GM21576 (cell line): ENCODE measurements at regions not wholly inside any gene's neighbourhood (a gene's known extent, or its start where the extent isn't known, plus 50 kb on each side); places are given as distances from the start of the nearest gene placed in this dataset.

Experiments used
- ATAC-seq: cut with Tn5 transposase; IDR thresholded peaks from one replicate; pipeline ENCODE4 v1.9.1; 2021; ENCODE audit warnings: mild to moderate bottlenecking, moderate library complexity; ENCODE audit not compliant: unreplicated experiment

GRCh38 chr3:150172356-150172755 is 201.7 kb upstream of the PFN2 start:
- ATAC-seq = no peak

DNA sequence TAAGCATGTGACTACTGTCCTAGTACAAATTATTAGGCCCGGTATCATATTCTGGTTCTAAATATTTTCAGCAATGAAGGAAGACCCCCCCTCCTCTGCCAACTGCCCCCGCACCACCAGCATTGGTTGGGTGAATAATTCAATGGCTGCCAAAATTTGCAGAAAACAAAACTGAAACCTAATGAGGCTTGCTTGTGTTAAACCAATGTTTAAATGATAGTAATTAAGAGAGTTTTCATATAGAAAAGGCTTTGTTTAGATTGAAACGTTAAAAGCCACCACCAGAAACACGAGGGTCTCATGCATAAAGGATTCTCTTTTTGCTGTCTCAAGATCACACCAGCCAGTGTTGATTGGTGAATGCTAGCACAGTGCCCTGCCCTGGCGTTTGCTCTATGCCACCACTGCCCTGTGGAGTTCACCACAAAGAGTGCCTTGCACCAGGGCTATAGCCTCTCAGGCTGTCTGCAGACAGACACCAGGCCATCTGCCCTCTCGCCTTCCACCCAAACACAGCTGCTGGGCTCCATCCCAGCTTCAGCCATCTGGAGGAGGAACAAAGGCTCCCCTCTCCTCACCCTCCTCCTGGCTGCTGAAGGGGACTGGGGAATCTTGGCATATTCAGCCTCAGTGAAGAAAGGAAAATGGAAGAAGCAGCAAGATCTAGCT is 200.3 kb upstream of the PFN2 start:
- ATAC-seq = no peak

- ATAC-seq = no peak
These were observed 198.7 kb upstream of the PFN2 start for GRCh38 chr3:150169330-150169940.

GRCh38 chr3:150168698-150169097 is 198.0 kb upstream of the PFN2 start:
- no peak for ATAC-seq

- no peak for ATAC-seq
These were observed 194.8 kb upstream of the PFN2 start for GRCh38 chr3:150165396-150166094.

GRCh38 chr3:150161011-150161410 is 190.3 kb upstream of the PFN2 start:
- ATAC-seq = no peak

GRCh38 chr3:150158943-150159625 is 188.4 kb upstream of the PFN2 start:
- ATAC-seq = no peak

- no peak for ATAC-seq
These were observed 181.9 kb upstream of the PFN2 start for GRCh38 chr3:150152567-150152966.

DNA sequence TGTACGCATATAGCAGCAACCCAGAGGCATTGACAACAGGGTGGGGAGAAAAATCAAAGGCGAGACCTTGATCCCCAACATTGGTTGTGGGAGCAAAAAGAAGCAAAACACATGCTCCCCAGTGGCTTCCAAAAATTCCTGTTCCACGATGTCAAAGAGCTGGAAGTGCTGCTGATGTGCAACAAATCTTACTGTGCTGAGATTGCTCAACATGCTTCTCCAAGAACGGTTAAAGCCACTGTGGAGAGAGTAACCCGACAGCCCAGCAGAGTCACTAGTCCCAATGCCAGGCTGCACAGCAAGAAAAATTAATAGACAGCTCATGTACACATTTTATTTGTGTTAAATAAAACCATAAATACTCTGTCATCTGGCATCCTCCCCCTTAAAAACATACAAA is 179.9 kb upstream of the PFN2 start:
- ATAC-seq = no peak

DNA sequence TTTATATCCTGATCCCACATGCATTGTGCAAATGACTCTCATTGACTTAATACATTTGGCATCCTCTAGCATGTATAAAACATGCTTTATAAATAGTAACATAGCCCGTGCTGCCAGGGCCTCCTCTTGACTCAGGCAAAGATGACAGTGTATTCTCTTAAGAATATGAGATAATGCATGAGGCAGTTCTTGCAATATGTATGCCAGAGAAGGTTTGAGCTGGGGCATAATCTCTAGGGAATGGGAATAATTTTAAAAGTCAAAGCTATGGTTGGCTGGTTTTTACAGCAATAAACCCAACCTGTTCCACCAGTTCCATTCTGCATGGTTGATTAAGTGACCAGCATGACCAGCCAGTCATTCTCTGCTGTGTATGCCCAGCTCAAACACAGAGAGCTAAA is 179.0 kb upstream of the PFN2 start:
- ATAC-seq = no peak

DNA sequence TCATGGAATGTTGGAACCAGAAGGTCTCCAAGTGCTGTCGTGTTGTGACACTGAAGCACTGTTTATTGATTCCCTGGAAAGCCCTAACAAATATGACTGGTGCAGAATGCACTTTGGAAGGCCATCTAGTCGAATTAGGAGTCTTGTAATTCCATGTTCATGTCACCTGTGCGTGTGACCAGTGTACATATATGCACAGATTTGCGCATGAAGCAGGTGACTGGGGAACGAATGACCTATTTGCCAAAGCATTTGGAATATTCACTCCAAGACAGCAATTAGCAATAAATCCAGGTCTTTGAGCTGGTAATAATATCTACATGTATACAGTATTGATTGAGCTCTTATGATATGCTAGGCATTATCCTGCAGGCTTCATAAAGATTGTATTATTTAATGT is 177.5 kb upstream of the PFN2 start:
- ATAC-seq = no peak

DNA sequence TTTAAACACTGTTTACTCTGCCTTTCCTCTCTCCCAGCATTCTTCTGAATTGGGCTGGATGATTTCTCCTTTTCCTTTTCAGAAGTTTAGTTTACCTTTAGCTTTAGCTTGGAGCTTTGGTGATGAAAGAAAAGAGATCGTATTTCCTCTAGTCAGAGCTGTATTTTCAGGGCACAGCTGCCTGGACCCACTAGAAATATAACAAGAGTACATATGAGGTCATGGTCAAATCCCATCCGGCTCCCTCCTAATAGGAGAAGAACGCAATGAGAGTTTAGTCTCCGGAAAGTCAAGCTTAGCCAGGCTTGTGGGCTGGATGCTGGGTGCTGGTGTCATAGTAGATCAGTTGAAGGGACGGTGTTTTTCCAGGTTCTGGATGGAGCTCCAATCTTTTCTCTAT is 177.1 kb upstream of the PFN2 start:
- no peak for ATAC-seq

DNA sequence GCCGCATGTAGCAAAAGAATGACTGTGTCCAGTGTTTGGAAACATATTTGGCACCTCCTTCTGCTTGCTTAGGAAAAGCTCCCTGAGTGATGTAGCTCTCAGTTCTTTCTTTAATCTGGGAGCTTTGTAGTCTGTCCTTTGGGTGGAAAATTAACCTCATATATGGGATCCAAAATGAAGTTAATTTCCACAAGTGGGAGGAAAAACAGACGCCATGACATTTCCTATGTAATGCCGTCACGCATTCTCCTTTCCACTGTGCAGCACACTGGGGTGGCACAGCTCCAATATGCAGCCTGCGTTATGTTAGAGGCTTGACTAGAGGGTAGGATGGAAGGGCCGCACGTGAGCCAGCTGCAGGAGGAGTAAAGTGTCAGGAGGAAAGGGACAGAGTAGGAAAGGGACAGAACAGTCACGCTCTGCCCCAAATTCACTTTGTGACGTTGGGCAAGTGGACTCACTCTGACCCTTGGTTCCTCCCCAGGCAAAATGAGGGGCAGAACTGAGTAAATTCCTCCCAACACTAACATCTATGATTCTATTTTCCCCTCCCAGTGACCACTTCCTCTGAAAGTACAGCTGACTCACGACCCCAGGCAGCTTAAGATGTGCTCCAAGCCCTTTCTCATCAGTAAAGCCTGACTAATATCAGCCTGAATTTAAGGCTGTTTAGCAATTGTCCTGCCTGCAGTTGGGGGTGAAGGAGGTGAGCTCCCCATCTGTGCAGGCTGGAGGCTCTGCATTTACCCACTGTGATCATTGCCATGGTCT is 176.5 kb upstream of the PFN2 start:
- no peak for ATAC-seq

- ATAC-seq = no peak
These were observed 175.0 kb upstream of the PFN2 start for GRCh38 chr3:150145659-150146058.

DNA sequence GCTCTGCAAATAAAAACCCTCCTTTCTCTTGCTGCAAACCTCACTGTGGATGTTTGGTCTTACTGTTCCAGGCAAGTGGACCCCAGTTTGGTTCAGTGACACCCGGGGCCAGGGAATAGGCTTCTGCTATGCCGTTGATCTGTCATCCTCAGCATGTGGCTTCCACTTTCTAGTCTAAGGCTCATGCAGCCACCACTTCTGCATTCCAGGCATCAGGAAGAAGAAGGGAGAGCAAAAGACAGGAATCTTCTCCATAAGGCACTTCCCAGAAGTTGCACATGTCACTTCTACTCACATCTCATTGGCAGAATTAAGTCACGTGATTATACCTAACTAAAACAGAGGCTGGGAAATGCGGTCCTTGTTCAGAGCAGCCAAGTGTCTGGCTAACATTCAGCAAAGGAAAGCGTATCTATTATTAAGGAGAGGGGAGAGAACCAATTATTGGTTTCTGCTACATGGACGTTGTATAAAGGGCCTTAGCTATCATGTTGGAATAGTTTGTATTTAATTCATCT is 173.6 kb upstream of the PFN2 start:
- no peak for ATAC-seq

- ATAC-seq = no peak
These were observed 172.2 kb upstream of the PFN2 start for GRCh38 chr3:150142936-150143335.

DNA sequence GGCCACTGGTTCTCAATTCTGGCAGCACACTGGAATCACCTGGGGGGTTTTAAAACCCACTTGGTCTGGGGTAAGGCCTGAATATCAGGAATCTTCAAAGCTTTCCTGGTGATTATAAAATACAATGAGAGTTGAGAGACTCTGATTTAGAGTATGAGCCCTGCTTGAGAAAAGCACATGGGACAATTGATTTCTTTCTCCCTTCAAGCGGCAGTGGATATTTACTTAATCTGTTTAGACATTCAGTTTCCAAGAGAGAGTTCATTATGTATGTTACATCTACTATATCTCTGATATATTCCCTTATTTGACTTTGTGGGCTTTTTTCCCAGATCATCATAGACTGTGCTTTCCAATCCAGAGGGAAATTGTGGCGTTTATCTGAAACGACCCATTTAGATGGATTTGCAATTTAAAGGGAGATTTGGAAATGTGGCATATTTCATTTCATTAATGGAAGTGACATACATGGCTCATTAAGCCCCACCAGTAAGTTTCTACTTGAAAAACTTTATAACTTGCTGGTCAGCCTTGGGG is 171.2 kb upstream of the PFN2 start:
- ATAC-seq = no peak

- no peak for ATAC-seq
These were observed 170.1 kb upstream of the PFN2 start for GRCh38 chr3:150140614-150141321.

DNA sequence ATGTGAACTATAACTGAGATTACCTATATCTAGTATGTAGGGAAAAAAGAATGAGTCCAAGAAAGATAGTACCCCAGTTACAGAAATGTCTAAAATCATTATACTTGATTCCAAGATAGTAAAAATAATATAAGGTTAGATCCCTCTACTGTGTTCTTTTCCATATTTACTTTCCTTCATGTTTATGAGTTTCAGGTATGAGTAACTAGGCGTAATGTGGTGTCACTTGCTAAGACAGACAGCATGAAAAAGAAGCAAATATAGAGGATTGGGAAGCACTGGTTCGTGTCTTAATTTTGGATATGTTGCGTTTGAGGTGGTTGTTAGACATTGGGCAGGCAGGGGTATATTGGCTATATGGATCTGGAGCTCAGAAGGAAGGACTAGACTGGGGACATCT is 168.1 kb upstream of the PFN2 start:
- no peak for ATAC-seq

DNA sequence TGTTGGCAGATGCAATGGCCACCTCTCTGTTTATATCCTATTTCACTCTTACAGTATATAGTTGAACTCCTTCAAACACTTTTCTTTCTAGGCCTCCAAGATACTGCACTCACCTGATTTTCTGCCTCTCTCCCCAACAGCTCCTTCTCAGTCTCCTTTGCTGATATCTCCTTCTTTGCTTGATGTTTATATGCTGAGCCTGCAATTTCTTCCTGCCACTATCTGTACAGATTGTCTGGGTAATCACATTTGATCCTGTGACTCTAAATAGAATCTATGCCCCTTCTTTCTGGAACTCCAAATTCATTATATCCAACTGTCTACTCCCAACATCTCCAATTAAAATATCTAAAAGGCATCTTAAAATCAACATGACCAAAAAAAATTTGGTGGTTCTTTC is 165.5 kb upstream of the PFN2 start:
- ATAC-seq = no peak
